SU-DHL-6 (cell line): ENCODE measurements at regions not wholly inside any gene's neighbourhood (a gene's known extent, or its start where the extent isn't known, plus 50 kb on each side); places are given as distances from the start of the nearest gene placed in this dataset.

Experiments used
- H2AFZ ChIP-seq: fragments of 200-600 bp; sonication (generic); 2 replicates; pipeline ENCODE4 v1.6.1; 2014; ENCODE audit warnings: low read depth, mild to moderate bottlenecking, moderate library complexity, mixed read lengths, antibody characterized with exemption, low read length; ENCODE audit not compliant: severe bottlenecking
- H3F3A ChIP-seq: fragments of 200-600 bp; shearing (Covaris generic); 2 replicates; pipeline ENCODE4 v1.6.0; 2016; ENCODE audit warnings: antibody characterized with exemption, mild to moderate bottlenecking; ENCODE audit not compliant: insufficient read depth
- H3K27ac ChIP-seq: fragments of 200-600 bp; sonication (generic); 2 replicates; pipeline ENCODE4 v1.5.1; 2016; ENCODE audit warnings: low read depth, mild to moderate bottlenecking, low read length, moderate library complexity, mixed read lengths
- H3K27me3 ChIP-seq: fragments of 200-600 bp; sonication (generic), shearing (Covaris generic); 2 replicates; pipeline ENCODE4 v1.6.0; 2014; ENCODE audit warnings: mild to moderate bottlenecking, low read length
- H3K36me3 ChIP-seq: fragments of 200-600 bp; sonication (generic); 2 replicates; pipeline ENCODE4 v1.6.1; 2014; ENCODE audit warnings: mild to moderate bottlenecking, low read length, mixed read lengths
- H3K4me2 ChIP-seq: fragments of 300-600, 200-600 bp; shearing (Covaris generic), sonication (generic); 2 replicates; pipeline ENCODE4 v1.6.0; 2014; ENCODE audit warnings: low read length, low read depth, mild to moderate bottlenecking; ENCODE audit not compliant: poor library complexity, severe bottlenecking
- H3K4me3 ChIP-seq: fragments of 200-600 bp; sonication (generic); 2 replicates; pipeline ENCODE4 v1.5.1; 2014; ENCODE audit warnings: antibody characterized with exemption, low read length, mild to moderate bottlenecking, mixed read lengths; ENCODE audit not compliant: insufficient read depth, poor library complexity, severe bottlenecking
- H3K79me2 ChIP-seq: fragments of 200-600 bp; sonication (generic); 2 replicates; pipeline ENCODE4 v1.6.1; 2014; ENCODE audit warnings: mild to moderate bottlenecking, low read length, moderate library complexity; ENCODE audit not compliant: insufficient read depth
- H3K9ac ChIP-seq: fragments of 200-600 bp; sonication (generic); 2 replicates; pipeline ENCODE4 v1.7.0; 2014; ENCODE audit warnings: mild to moderate bottlenecking, low read length
- H3K9me2 ChIP-seq: fragments of 200-600 bp; sonication (generic); replicated peaks from 2 replicates; pipeline ENCODE4 v1.6.1; 2014; ENCODE audit warnings: low read length; ENCODE audit not compliant: insufficient read depth
- H3K9me3 ChIP-seq: fragments of 200-600 bp; sonication (generic); 2 replicates; pipeline ENCODE4 v1.6.1; 2014; ENCODE audit warnings: low read length, mixed read lengths; ENCODE audit not compliant: insufficient read depth
- H4K20me1 ChIP-seq: fragments of 200-600 bp; sonication (generic); 2 replicates; pipeline ENCODE4 v1.6.1; 2014; ENCODE audit warnings: low read depth, mild to moderate bottlenecking, antibody characterized with exemption, low read length, moderate library complexity, mixed read lengths
- EZH2phosphoT487 ChIP-seq: fragments of 200-600 bp; sonication (generic), shearing (Covaris generic); conservative IDR thresholded peaks from 2 replicates; pipeline ENCODE4 v1.6.1; 2018; ENCODE audit warnings: mild to moderate bottlenecking, antibody characterized with exemption, low read length, moderate library complexity, mixed read lengths
- TF ChIP-seq, protein P1 (sequence below): fragments of 200-600 bp; sonication (generic); IDR thresholded peaks from one replicate; pipeline ENCODE4 v1.5.1; 2017; ENCODE audit warnings: antibody characterized with exemption, mild to moderate bottlenecking, low read length, moderate library complexity; ENCODE audit not compliant: insufficient read depth, poor library complexity, severe bottlenecking

GRCh38 chr10:63058236-63058635 lies 74.9 kb upstream of the NRBF2 start:
- TF ChIP-seq EZH2phosphoT487 = no peak
- TF ChIP-seq, protein P1, sequence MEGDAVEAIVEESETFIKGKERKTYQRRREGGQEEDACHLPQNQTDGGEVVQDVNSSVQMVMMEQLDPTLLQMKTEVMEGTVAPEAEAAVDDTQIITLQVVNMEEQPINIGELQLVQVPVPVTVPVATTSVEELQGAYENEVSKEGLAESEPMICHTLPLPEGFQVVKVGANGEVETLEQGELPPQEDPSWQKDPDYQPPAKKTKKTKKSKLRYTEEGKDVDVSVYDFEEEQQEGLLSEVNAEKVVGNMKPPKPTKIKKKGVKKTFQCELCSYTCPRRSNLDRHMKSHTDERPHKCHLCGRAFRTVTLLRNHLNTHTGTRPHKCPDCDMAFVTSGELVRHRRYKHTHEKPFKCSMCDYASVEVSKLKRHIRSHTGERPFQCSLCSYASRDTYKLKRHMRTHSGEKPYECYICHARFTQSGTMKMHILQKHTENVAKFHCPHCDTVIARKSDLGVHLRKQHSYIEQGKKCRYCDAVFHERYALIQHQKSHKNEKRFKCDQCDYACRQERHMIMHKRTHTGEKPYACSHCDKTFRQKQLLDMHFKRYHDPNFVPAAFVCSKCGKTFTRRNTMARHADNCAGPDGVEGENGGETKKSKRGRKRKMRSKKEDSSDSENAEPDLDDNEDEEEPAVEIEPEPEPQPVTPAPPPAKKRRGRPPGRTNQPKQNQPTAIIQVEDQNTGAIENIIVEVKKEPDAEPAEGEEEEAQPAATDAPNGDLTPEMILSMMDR = no peak
- H3K79me2 ChIP-seq = no peaks in the 10 kb centered on the region
- no peaks in the 10 kb centered on the region for H3K9me2 ChIP-seq

DNA sequence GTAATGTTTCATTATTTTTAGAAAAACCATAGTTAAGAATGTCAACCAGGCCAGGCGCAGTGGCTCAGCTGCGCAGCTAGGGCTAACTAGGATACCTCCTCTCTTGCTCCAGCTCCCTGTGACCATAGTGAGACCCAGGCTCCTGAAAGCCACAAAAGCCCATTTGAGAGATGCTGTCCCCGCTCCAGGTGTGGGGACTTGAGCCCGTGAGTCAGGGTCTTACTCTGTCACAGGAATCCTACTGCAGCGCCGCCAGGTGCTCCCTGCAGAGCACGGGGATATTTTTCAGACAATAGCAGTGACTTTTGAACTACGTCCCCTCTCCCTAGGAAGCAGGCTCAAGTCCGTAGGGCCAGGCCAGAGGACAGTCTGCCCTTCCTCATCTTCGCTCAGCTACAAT lies 75.6 kb upstream of the NRBF2 start:
- Histone ChIP-seq H3K36me3 (no peaks in the 10 kb centered on the region), H3K4me2 (no peak overlapping the region), H4K20me1 (no peaks in the 10 kb centered on the region), H2AFZ (no peak overlapping the region), H3K4me3 (no peak overlapping the region), H3K9me2 (no peaks in the 10 kb centered on the region), H3K9ac (no peak overlapping the region), H3F3A (no peaks in the 10 kb centered on the region), H3K79me2 (no peaks in the 10 kb centered on the region), H3K27me3 (peaks cover 2% of the 10 kb centered on the region; the same call in 1 of the 2 replicates), H3K27ac (no peak overlapping the region), H3K9me3 (no peaks in the 10 kb centered on the region)
- TF ChIP-seq, protein P1 = no peak
- no peak for TF ChIP-seq EZH2phosphoT487

More at GRCh38 chr10:63058236-63058635, 74.9 kb upstream of the NRBF2 start:
- Histone ChIP-seq H3K27me3 (peaks cover under 1% of the 10 kb centered on the region; the same call in 1 of the 2 replicates), H3F3A (no peaks in the 10 kb centered on the region), H3K4me2 (no peak overlapping the region), H2AFZ (no peak overlapping the region), H3K9ac (no peak overlapping the region), H4K20me1 (no peaks in the 10 kb centered on the region), H3K4me3 (no peak overlapping the region), H3K27ac (no peak overlapping the region), H3K9me3 (no peaks in the 10 kb centered on the region), H3K36me3 (no peaks in the 10 kb centered on the region)

DNA sequence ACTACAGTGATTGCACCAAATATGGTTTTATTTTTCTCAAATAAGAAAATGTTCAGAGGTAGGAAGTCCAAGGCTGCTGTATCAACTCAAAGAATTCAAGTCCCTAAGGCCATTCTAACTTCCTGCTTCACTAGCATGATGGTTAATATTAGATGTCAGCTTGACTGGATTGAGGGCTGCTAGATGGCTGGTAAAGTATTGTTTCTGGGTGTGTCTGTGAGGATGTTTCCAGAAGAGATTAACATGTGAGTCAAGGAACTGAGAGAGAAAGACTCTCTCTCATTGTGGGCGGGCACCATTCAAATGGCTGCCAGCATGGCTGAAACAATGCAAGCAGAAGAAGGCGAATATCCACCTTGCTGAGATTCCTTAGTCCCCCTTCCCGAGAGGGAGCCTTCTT lies 77.4 kb upstream of the NRBF2 start:
- peaks cover 2% of the 10 kb centered on the region; the same call in 1 of the 2 replicates for H3K27me3 ChIP-seq
- no peaks in the 10 kb centered on the region for H3F3A ChIP-seq
- TF ChIP-seq, protein P1 = no peak
- no peak for TF ChIP-seq EZH2phosphoT487
- H3K9me2 ChIP-seq = no peaks in the 10 kb centered on the region
- no peak overlapping the region for H3K9ac ChIP-seq
- H2AFZ ChIP-seq = no peak overlapping the region
- no peaks in the 10 kb centered on the region for H3K9me3 ChIP-seq
- H3K4me3 ChIP-seq = no peak overlapping the region
- H4K20me1 ChIP-seq = no peaks in the 10 kb centered on the region
- H3K4me2 ChIP-seq = no peak overlapping the region
- H3K79me2 ChIP-seq = no peaks in the 10 kb centered on the region
- no peak overlapping the region for H3K27ac ChIP-seq
- no peaks in the 10 kb centered on the region for H3K36me3 ChIP-seq
